Colon (tissue), 2 donors: ENCODE measurements at regions not wholly inside any gene's neighbourhood (a gene's known extent, or its start where the extent isn't known, plus 50 kb on each side); places are given as distances from the start of the nearest gene placed in this dataset.

Experiments used
- FAIRE-seq: peaks from 2 replicates; lab custom pipeline; 2012; peaks lifted over from hg19 to GRCh38; lab: Jason Lieb, UNC
- donor health status: control.
- donor health status: control.

GRCh38 chr13:47046706-47047105 is 149.9 kb upstream of the HTR2A start:
- no peak for FAIRE-seq

- no peak for FAIRE-seq
Observed at GRCh38 chr13:47044842-47045241, 148.0 kb upstream of the HTR2A start.

GRCh38 chr13:47039106-47039505 is 142.3 kb upstream of the HTR2A start:
- FAIRE-seq, result no peak

GRCh38 chr13:47038188-47038587 is 141.3 kb upstream of the HTR2A start:
- FAIRE-seq, result no peak

- FAIRE-seq, result no peak
Observed at GRCh38 chr13:47036294-47037008, 139.6 kb upstream of the HTR2A start.

- no peak for FAIRE-seq
Observed at GRCh38 chr13:47033216-47033615, 136.4 kb upstream of the HTR2A start.

- FAIRE-seq, result no peak
Observed at GRCh38 chr13:47027780-47028437, 131.1 kb upstream of the HTR2A start.

GRCh38 chr13:47025791-47026447 is 129.1 kb upstream of the HTR2A start:
- no peak for FAIRE-seq

GRCh38 chr13:47019977-47020376 is 123.1 kb upstream of the HTR2A start:
- no peak for FAIRE-seq

GRCh38 chr13:47017476-47017875 is 120.6 kb upstream of the HTR2A start:
- no peak for FAIRE-seq

GRCh38 chr13:47008318-47008717 is 111.5 kb upstream of the HTR2A start:
- FAIRE-seq, result no peak

GRCh38 chr13:47005756-47006414 is 109.0 kb upstream of the HTR2A start:
- no peak for FAIRE-seq

- no peak for FAIRE-seq
Observed at GRCh38 chr13:47004540-47004939, 107.7 kb upstream of the HTR2A start.

GRCh38 chr13:47004027-47004426 is 107.2 kb upstream of the HTR2A start:
- FAIRE-seq, result no peak

GRCh38 chr13:47000165-47000564 is 103.3 kb upstream of the HTR2A start:
- FAIRE-seq, result no peak

- no peak for FAIRE-seq
Observed at GRCh38 chr13:46996316-46997030, 99.6 kb upstream of the HTR2A start.

GRCh38 chr13:46995874-46996273 is 99.0 kb upstream of the HTR2A start:
- no peak for FAIRE-seq

- FAIRE-seq, result no peak
Observed at GRCh38 chr13:46994492-46994891, 97.6 kb upstream of the HTR2A start.

- no peak for FAIRE-seq
Observed at GRCh38 chr13:46992383-46992952, 95.6 kb upstream of the HTR2A start.

- no peak for FAIRE-seq
Observed at GRCh38 chr13:46983881-46984280, 87.0 kb upstream of the HTR2A start.

GRCh38 chr13:46982856-46983582 is 86.2 kb upstream of the HTR2A start:
- no peak for FAIRE-seq
